ENCODE measurements at regions not wholly inside any gene's neighbourhood (a gene's known extent, or its start where the extent isn't known, plus 50 kb on each side); places are given as distances from the start of the nearest gene placed in this dataset.

- no peak overlapping the region for H3K4me3 ChIP-seq (replicated peaks in 1 of 4; ENCODE audit: control extremely low read depth in 1 of 4, insufficient read depth in 1 of 4, low read depth in 3 of 4, low read length in 4 of 4)
- no peak overlapping the region for H2AFZ ChIP-seq (ENCODE audit: low read length)
- no peaks in the 10 kb centered on the region for H4K20me1 ChIP-seq (ENCODE audit: control insufficient read depth, extremely low read depth, insufficient read depth, low read length)
- no peaks in the 10 kb centered on the region for H3K27me3 ChIP-seq (ENCODE audit: control insufficient read depth, insufficient read depth, low read length)
- DNase-seq (ENCODE audit: low read depth in 2 of 2), result no peak
- peaks cover 3% of the 10 kb centered on the region for H3K4me1 ChIP-seq (ENCODE audit: control insufficient read depth, extremely low read depth, insufficient read depth, low read length)
- H3K36me3 ChIP-seq (ENCODE audit: control insufficient read depth, insufficient read depth, low read length), result no peaks in the 10 kb centered on the region
- no peak overlapping the region for H3K27ac ChIP-seq (ENCODE audit: insufficient read depth, low read length)
- TF ChIP-seq EZH2 (IDR thresholded peaks at IDR 0.05; ENCODE audit: low read length, missing control alignments) (no peak), CTCF (conservative IDR thresholded peaks at IDR 0.05 in 1 of 2, IDR thresholded peaks at IDR 0.05 in 1 of 2; ENCODE audit: low read depth in 1 of 2, low read length in 2 of 2) (no peak)
- no peak overlapping the region for H3K4me2 ChIP-seq (ENCODE audit: extremely low read depth, insufficient read depth, low read length)
- no peaks in the 10 kb centered on the region for H3K79me2 ChIP-seq (ENCODE audit: control insufficient read depth, insufficient read depth, low read length)
- no peaks in the 10 kb centered on the region for H3K9me3 ChIP-seq (ENCODE audit: control insufficient read depth, insufficient read depth, low read depth, low read length)
- H3K9ac ChIP-seq (ENCODE audit: insufficient read depth, low read length), result no peak overlapping the region
These were observed 227.7 kb downstream of the TSHZ3 start for GRCh38 chr19:31121501-31121900.

- Histone ChIP-seq H3K79me2 (ENCODE audit: control insufficient read depth, insufficient read depth, low read length) (no peaks in the 10 kb centered on the region), H4K20me1 (ENCODE audit: control insufficient read depth, extremely low read depth, insufficient read depth, low read length) (no peaks in the 10 kb centered on the region), H3K36me3 (ENCODE audit: control insufficient read depth, insufficient read depth, low read length) (no peaks in the 10 kb centered on the region), H2AFZ (ENCODE audit: low read length) (no peak overlapping the region), H3K4me1 (ENCODE audit: control insufficient read depth, extremely low read depth, insufficient read depth, low read length) (peaks cover 3% of the 10 kb centered on the region), H3K4me3 (replicated peaks in 1 of 4; ENCODE audit: control extremely low read depth in 1 of 4, insufficient read depth in 1 of 4, low read depth in 3 of 4, low read length in 4 of 4) (no peak overlapping the region), H3K27me3 (ENCODE audit: control insufficient read depth, insufficient read depth, low read length) (no peaks in the 10 kb centered on the region), H3K9me3 (ENCODE audit: control insufficient read depth, insufficient read depth, low read depth, low read length) (no peaks in the 10 kb centered on the region), H3K9ac (ENCODE audit: insufficient read depth, low read length) (no peak overlapping the region), H3K27ac (ENCODE audit: insufficient read depth, low read length) (no peak overlapping the region), H3K4me2 (ENCODE audit: extremely low read depth, insufficient read depth, low read length) (no peak overlapping the region)
- no peak for TF ChIP-seq EZH2 (IDR thresholded peaks at IDR 0.05; ENCODE audit: low read length, missing control alignments)
- DNase-seq (ENCODE audit: low read depth in 2 of 2), result no peak
These were observed 228.3 kb downstream of the TSHZ3 start for GRCh38 chr19:31120952-31121351.

GRCh38 chr19:31119951-31120690 is 229.1 kb downstream of the TSHZ3 start:
- no peak overlapping the region for H3K27ac ChIP-seq (ENCODE audit: insufficient read depth, low read length)
- H2AFZ ChIP-seq (ENCODE audit: low read length), result no peak overlapping the region
- no peaks in the 10 kb centered on the region for H3K27me3 ChIP-seq (ENCODE audit: control insufficient read depth, insufficient read depth, low read length)
- no peak for TF ChIP-seq EZH2 (IDR thresholded peaks at IDR 0.05; ENCODE audit: low read length, missing control alignments)
- TF ChIP-seq CTCF (conservative IDR thresholded peaks at IDR 0.05 in 1 of 2, IDR thresholded peaks at IDR 0.05 in 1 of 2; ENCODE audit: low read depth in 1 of 2, low read length in 2 of 2), result no peak
- H3K36me3 ChIP-seq (ENCODE audit: control insufficient read depth, insufficient read depth, low read length), result no peaks in the 10 kb centered on the region
- no peak overlapping the region for H3K9ac ChIP-seq (ENCODE audit: insufficient read depth, low read length)
- H3K4me2 ChIP-seq (ENCODE audit: extremely low read depth, insufficient read depth, low read length), result no peak overlapping the region
- no peaks in the 10 kb centered on the region for H3K9me3 ChIP-seq (ENCODE audit: control insufficient read depth, insufficient read depth, low read depth, low read length)
- peak in 1 of 2 donors; percentile 84 for DNase-seq (ENCODE audit: low read depth in 2 of 2)
- no peak overlapping the region for H3K4me3 ChIP-seq (replicated peaks in 1 of 4; ENCODE audit: control extremely low read depth in 1 of 4, insufficient read depth in 1 of 4, low read depth in 3 of 4, low read length in 4 of 4)
- peaks cover 3% of the 10 kb centered on the region for H3K4me1 ChIP-seq (ENCODE audit: control insufficient read depth, extremely low read depth, insufficient read depth, low read length)
- no peaks in the 10 kb centered on the region for H4K20me1 ChIP-seq (ENCODE audit: control insufficient read depth, extremely low read depth, insufficient read depth, low read length)
- no peaks in the 10 kb centered on the region for H3K79me2 ChIP-seq (ENCODE audit: control insufficient read depth, insufficient read depth, low read length)

Measured in fibroblast of lung (primary cell).